ENCODE measurements at regions not wholly inside any gene's neighbourhood (a gene's known extent, or its start where the extent isn't known, plus 50 kb on each side); places are given as distances from the start of the nearest gene placed in this dataset.

DNA sequence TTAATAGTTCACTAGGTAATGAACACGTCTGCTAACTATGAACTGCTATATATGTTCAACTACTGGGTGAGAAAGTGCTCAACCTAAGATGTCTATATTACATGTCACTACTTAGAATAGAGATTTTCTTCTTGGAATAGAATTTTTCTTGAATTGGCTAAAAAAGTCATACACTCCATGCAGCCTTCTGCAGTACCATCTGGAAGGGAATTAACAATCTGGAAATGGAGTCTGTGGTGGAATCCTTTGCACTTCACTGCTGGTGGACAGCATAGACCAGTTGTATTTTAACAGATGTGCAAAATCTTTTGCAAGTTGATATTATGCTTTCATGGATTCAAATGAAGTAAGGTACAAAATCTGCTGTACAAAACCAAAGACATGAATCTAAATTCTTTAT lies 799.6 kb downstream of the KCNJ3 start:
- TF ChIP-seq, protein P1, sequence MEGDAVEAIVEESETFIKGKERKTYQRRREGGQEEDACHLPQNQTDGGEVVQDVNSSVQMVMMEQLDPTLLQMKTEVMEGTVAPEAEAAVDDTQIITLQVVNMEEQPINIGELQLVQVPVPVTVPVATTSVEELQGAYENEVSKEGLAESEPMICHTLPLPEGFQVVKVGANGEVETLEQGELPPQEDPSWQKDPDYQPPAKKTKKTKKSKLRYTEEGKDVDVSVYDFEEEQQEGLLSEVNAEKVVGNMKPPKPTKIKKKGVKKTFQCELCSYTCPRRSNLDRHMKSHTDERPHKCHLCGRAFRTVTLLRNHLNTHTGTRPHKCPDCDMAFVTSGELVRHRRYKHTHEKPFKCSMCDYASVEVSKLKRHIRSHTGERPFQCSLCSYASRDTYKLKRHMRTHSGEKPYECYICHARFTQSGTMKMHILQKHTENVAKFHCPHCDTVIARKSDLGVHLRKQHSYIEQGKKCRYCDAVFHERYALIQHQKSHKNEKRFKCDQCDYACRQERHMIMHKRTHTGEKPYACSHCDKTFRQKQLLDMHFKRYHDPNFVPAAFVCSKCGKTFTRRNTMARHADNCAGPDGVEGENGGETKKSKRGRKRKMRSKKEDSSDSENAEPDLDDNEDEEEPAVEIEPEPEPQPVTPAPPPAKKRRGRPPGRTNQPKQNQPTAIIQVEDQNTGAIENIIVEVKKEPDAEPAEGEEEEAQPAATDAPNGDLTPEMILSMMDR (conservative IDR thresholded peaks at IDR 0.05; ENCODE audit: low read depth, low read length): no peak
- no peak for TF ChIP-seq EZH2 (IDR thresholded peaks at IDR 0.05; ENCODE audit: low read length, unreplicated experiment)
